Transverse colon (tissue), 4 donors: ENCODE measurements at regions not wholly inside any gene's neighbourhood (a gene's known extent, or its start where the extent isn't known, plus 50 kb on each side); places are given as distances from the start of the nearest gene placed in this dataset.

Source experiments
- DNase-seq: peaks from one replicate; pipeline ENCODE4 v3.0.0-alpha.2; 2019
- H3K27ac ChIP-seq, 4 donors: fragments of 200-600 bp; sonication (generic); 2 replicates each; pipeline ENCODE4 v1.5.1; 2016 to 2018; ENCODE audit warnings: inconsistent platforms in 4 of 4
- H3K27me3 ChIP-seq: fragments of 200-600 bp; sonication (generic); 2 replicates; pipeline ENCODE4 v1.5.1; 2017; ENCODE audit warnings: inconsistent platforms
- H3K36me3 ChIP-seq, 4 donors: fragments of 200-600 bp; sonication (generic); 2 replicates each; pipeline ENCODE4 v1.5.1; 2017 to 2019; ENCODE audit warnings: inconsistent platforms in 4 of 4
- H3K4me1 ChIP-seq, 4 donors: fragments of 200-600 bp; sonication (generic); 2 replicates each; pipeline ENCODE4 v1.5.1; 2017 to 2020; ENCODE audit warnings: inconsistent platforms in 4 of 4
- H3K4me3 ChIP-seq, 4 donors: fragments of 200-600 bp; sonication (generic); 1 replicate in 1 of 4; 2 replicates in 3 of 4; pipeline versions ENCODE4 v1.5.1 to v1.6.1; 2017 to 2019; ENCODE audit warnings: inconsistent platforms in 4 of 4
- H3K9me3 ChIP-seq, 2 donors: fragments of 200-600 bp; sonication (generic); 2 replicates each; pipeline ENCODE4 v1.5.1; 2017 to 2019; ENCODE audit warnings: inconsistent platforms in 2 of 2
- CTCF ChIP-seq, 5 experiments: fragments of 200-600 bp in 3 of 5; fragments of 450-650 bp in 2 of 5; sonication (generic) in 3 of 5; IDR thresholded peaks; 1 replicate in 2 of 5; 2 replicates in 3 of 5; pipeline ENCODE4 v1.5.1; 2016 to 2017; ENCODE audit warnings: antibody characterized with exemption in 5 of 5, inconsistent platforms in 3 of 5, mild to moderate bottlenecking in 2 of 5, moderate library complexity in 1 of 5
- EP300 ChIP-seq: sonication (generic); formaldehyde crosslinking; IDR thresholded peaks from one replicate; pipeline ENCODE4 v1.6.1; 2017; ENCODE audit warnings: antibody characterized with exemption, low read depth
- POLR2A ChIP-seq: fragments of 450-650 bp; IDR thresholded peaks from one replicate; pipeline ENCODE4 v1.6.1; 2016; ENCODE audit warnings: antibody characterized with exemption, mild to moderate bottlenecking, moderate library complexity
- POLR2AphosphoS5 ChIP-seq, 3 donors: sonication (generic); formaldehyde crosslinking; IDR thresholded peaks; one replicate each; pipeline ENCODE4 v1.6.1; 2016; ENCODE audit warnings: antibody characterized with exemption in 3 of 3
- WGBS, 2 donors: methylation state at CpG; one replicate each; pipeline ENCODE4 v1.1.5; 2018; ENCODE audit warnings: low coverage in 1 of 2; 5-methylcytosine and 5-hydroxymethylcytosine counted together
- in situ Hi-C, 4 donors: fragments of 200-750 bp; cut with MboI; loops; one replicate each; pipeline versions ENCODE4 v1.15.0 to v1.15.1; 2017; ENCODE audit warnings: low sequenced_read_pairs in 3 of 4, low pct_ligation_motif_present in 1 of 4, low pct_unique_long_range_greater_than_20kb in 1 of 4
- intact Hi-C: fragments of 100-400 bp; cut with DNase I; formaldehyde crosslinking; loops from one replicate; pipeline ENCODE4 v1.15.1; 2023; ENCODE audit warnings: low total_unique reads

- Histone ChIP-seq H3K9me3 (no peaks in the 10 kb centered on the region), H3K27me3 (no peaks in the 10 kb centered on the region), H3K4me3 (no peak overlapping the region), H3K27ac (no peak overlapping the region), H3K4me1 (no peaks in the 10 kb centered on the region), H3K36me3 (no peaks in the 10 kb centered on the region)
- in situ Hi-C loops (no loop called here), intact Hi-C loops (no loop called here)
- 71 to 93% methylated on average over 2 of the region's 2 CpGs for WGBS, 2 donors
- DNase-seq, result no peak
- TF ChIP-seq POLR2AphosphoS5 (IDR thresholded peaks at IDR 0.05) (no peak), POLR2A (no peak), CTCF (IDR thresholded peaks at IDR 0.05) (no peak), EP300 (no peak)
Observed at GRCh38 chrX:81779701-81780100, 577.8 kb downstream of the SH3BGRL start.

GRCh38 chrX:81791086-81791485 lies 589.2 kb downstream of the SH3BGRL start:
- H3K9me3 ChIP-seq, result no peaks in the 10 kb centered on the region
- H3K36me3 ChIP-seq, result no peaks in the 10 kb centered on the region
- H3K27ac ChIP-seq, result no peak overlapping the region
- no peak overlapping the region for H3K4me3 ChIP-seq
- intact Hi-C loops (no loop called here), in situ Hi-C loops (no loop called here)
- DNase-seq, result no peak
- H3K27me3 ChIP-seq, result no peaks in the 10 kb centered on the region
- TF ChIP-seq POLR2AphosphoS5 (IDR thresholded peaks at IDR 0.05) (no peak), EP300 (no peak)
- WGBS, 2 donors, result 92% methylated on average over 1 of the region's 1 CpG; no CpG with 5 or more reads in 1 of the 2 donors
- H3K4me1 ChIP-seq, result no peaks in the 10 kb centered on the region
